GM23338 (cell line): ENCODE measurements at regions not wholly inside any gene's neighbourhood (a gene's known extent, or its start where the extent isn't known, plus 50 kb on each side); places are given as distances from the start of the nearest gene placed in this dataset.

Experiments used
- ATAC-seq: fragments of 200-7000 bp; cut with Tn5 transposase; 3 replicates; pipeline ENCODE4 v1.9.1; 2020
- DNase-seq: peaks from one replicate; pipeline ENCODE4 v3.0.0-alpha.2; 2015; ENCODE audit warnings: low spot score
- H2AFZ ChIP-seq: fragments of 200-600 bp; sonication (generic); 2 replicates; pipeline ENCODE4 v1.8.0; 2016; ENCODE audit warnings: antibody characterized with exemption, mild to moderate bottlenecking, moderate library complexity
- H3F3A ChIP-seq: fragments of 200-600 bp; sonication (generic); replicated peaks from 2 replicates; pipeline ENCODE4 v1.8.0; 2017; ENCODE audit warnings: antibody characterized with exemption, mixed run types, low read depth
- H3K27ac ChIP-seq: fragments of 200-600 bp; sonication (generic); 2 replicates; pipeline ENCODE4 v1.6.1; 2016; ENCODE audit warnings: low read depth
- H3K27me3 ChIP-seq: fragments of 200-600 bp; sonication (generic); 2 replicates; pipeline ENCODE4 v1.8.0; 2016; ENCODE audit warnings: mild to moderate bottlenecking, mixed run types, moderate library complexity; ENCODE audit not compliant: insufficient read depth
- H3K36me3 ChIP-seq: fragments of 200-600 bp; sonication (generic); 2 replicates; pipeline ENCODE4 v1.8.0; 2016; ENCODE audit warnings: mild to moderate bottlenecking; ENCODE audit not compliant: insufficient read depth
- H3K4me1 ChIP-seq: fragments of 200-600 bp; sonication (generic); 2 replicates; pipeline ENCODE4 v1.8.0; 2016; ENCODE audit warnings: mild to moderate bottlenecking, moderate library complexity; ENCODE audit not compliant: insufficient read depth
- H3K4me2 ChIP-seq: fragments of 200-600 bp; sonication (generic); 2 replicates; pipeline ENCODE4 v1.7.1; 2017; ENCODE audit warnings: mixed run types
- H3K4me3 ChIP-seq: fragments of 200-600 bp; sonication (generic); 2 replicates; pipeline ENCODE4 v1.6.1; 2016; ENCODE audit warnings: mixed run types
- H3K79me2 ChIP-seq: fragments of 200-600 bp; sonication (generic); replicated peaks from 2 replicates; pipeline ENCODE4 v1.8.0; 2017; ENCODE audit warnings: mild to moderate bottlenecking; ENCODE audit not compliant: insufficient read depth
- H3K9me2 ChIP-seq: fragments of 200-600 bp; sonication (generic); 2 replicates; pipeline ENCODE4 v1.8.0; 2017; ENCODE audit not compliant: insufficient read depth
- H4K20me1 ChIP-seq: fragments of 200-600 bp; sonication (generic); replicated peaks from 2 replicates; pipeline ENCODE4 v1.8.0; 2017; ENCODE audit warnings: mild to moderate bottlenecking; ENCODE audit not compliant: insufficient read depth
- H3K27ac Mint-ChIP-seq: 2 replicates; pipeline ENCODE4 v1.8.0; 2020; ENCODE audit warnings: inconsistent platforms, mild to moderate bottlenecking, moderate library complexity, mixed read lengths
- H3K27me3 Mint-ChIP-seq: 3 replicates; pipeline ENCODE4 v1.8.0; 2022; ENCODE audit warnings: low read depth, mild to moderate bottlenecking, moderate library complexity, mixed read lengths, inconsistent platforms; ENCODE audit not compliant: insufficient read depth, poor library complexity
- H3K36me3 Mint-ChIP-seq: 3 replicates; pipeline ENCODE4 v1.8.0; 2021; ENCODE audit warnings: low read depth, mild to moderate bottlenecking, inconsistent platforms, moderate library complexity, mixed read lengths
- H3K4me1 Mint-ChIP-seq: 3 replicates; pipeline ENCODE4 v1.8.0; 2020; ENCODE audit warnings: mild to moderate bottlenecking, inconsistent platforms, mixed read lengths
- H3K4me3 Mint-ChIP-seq: 3 replicates; pipeline ENCODE4 v1.8.0; 2021; ENCODE audit warnings: moderate library complexity, mild to moderate bottlenecking, inconsistent platforms, mixed read lengths
- H3K9me3 Mint-ChIP-seq: 3 replicates; pipeline ENCODE4 v1.8.0; 2020; ENCODE audit warnings: moderate library complexity, mild to moderate bottlenecking, inconsistent platforms, mixed read lengths
- CREB1 ChIP-seq: fragments of 250-450 bp; sonication (Bioruptor Pico); IDR thresholded peaks from 2 replicates; pipeline ENCODE4 v1.5.0; 2020; ENCODE audit warnings: low read depth, mild to moderate bottlenecking, moderate library complexity
- CTCF ChIP-seq, 2 experiments: fragments of 200-600 bp in 1 of 2; sonication (generic) in 1 of 2; conservative IDR thresholded peaks; 2 replicates each; pipeline versions ENCODE4 v1.5.1 to v1.6.1; 2016 to 2017; ENCODE audit warnings: antibody characterized with exemption in 2 of 2, low read depth in 2 of 2, mild to moderate bottlenecking in 2 of 2, moderate library complexity in 1 of 2
- ETS1 ChIP-seq: IDR thresholded peaks from 2 replicates; pipeline ENCODE4 v1.6.1; 2016; ENCODE audit warnings: antibody characterized with exemption
- EZH2 ChIP-seq: fragments of 200-600 bp; sonication (generic); IDR thresholded peaks from one replicate; pipeline ENCODE4 v1.8.0; 2017; ENCODE audit warnings: antibody characterized with exemption, mild to moderate bottlenecking, low read depth; ENCODE audit not compliant: unreplicated experiment
- EZH2phosphoT487 ChIP-seq: fragments of 200-600 bp; sonication (generic); IDR thresholded peaks from one replicate; pipeline ENCODE4 v1.8.1; 2018; ENCODE audit warnings: antibody characterized with exemption; ENCODE audit not compliant: unreplicated experiment
- JUNB ChIP-seq: IDR thresholded peaks from one replicate; pipeline ENCODE4 v1.6.1; 2016; ENCODE audit warnings: antibody characterized with exemption; ENCODE audit not compliant: unreplicated experiment
- NANOG ChIP-seq: IDR thresholded peaks from 2 replicates; pipeline ENCODE4 v1.6.1; 2016; ENCODE audit warnings: antibody characterized with exemption, borderline replicate concordance
- POLR2AphosphoS5 ChIP-seq: IDR thresholded peaks from 2 replicates; pipeline ENCODE4 v1.6.1; 2016; ENCODE audit warnings: antibody characterized with exemption, low read depth
- REST ChIP-seq: IDR thresholded peaks from one replicate; pipeline ENCODE4 v1.6.1; 2018; ENCODE audit warnings: antibody characterized with exemption; ENCODE audit not compliant: unreplicated experiment
- STAT1 ChIP-seq: IDR thresholded peaks from one replicate; pipeline ENCODE4 v1.6.1; 2016; ENCODE audit warnings: antibody characterized with exemption; ENCODE audit not compliant: unreplicated experiment
- ZNF114 ChIP-seq: fragments of 250-450 bp; sonication (Bioruptor Pico); IDR thresholded peaks from 2 replicates; pipeline ENCODE4 v1.5.0; 2020; ENCODE audit warnings: mild to moderate bottlenecking, moderate library complexity
- ZNF331 ChIP-seq: fragments of 250-450 bp; sonication (Bioruptor Pico); IDR thresholded peaks from 2 replicates; pipeline ENCODE4 v1.5.0; 2020; ENCODE audit warnings: low read depth, mild to moderate bottlenecking, moderate library complexity
- ZNF462 ChIP-seq: fragments of 250-450 bp; sonication (Bioruptor Pico); IDR thresholded peaks from 2 replicates; pipeline ENCODE4 v1.5.0; 2020; ENCODE audit warnings: mild to moderate bottlenecking, moderate library complexity

GRCh38 chr5:9834871-9835770 is 205.0 kb upstream of the TAS2R1 start:
- Histone ChIP-seq H3K79me2 (no peaks in the 10 kb centered on the region), H3K9me2 (no peaks in the 10 kb centered on the region), H3F3A (no peaks in the 10 kb centered on the region), H3K36me3 (no peaks in the 10 kb centered on the region), H2AFZ (peak overlapping the region; percentile 57; the same call in 1 of the 2 replicates), H3K4me3 (no peak overlapping the region), H3K27ac (no peak overlapping the region), H3K4me1 (peaks cover 38% of the 10 kb centered on the region; the same call in 1 of the 2 replicates), H3K27me3 (no peaks in the 10 kb centered on the region), H4K20me1 (no peaks in the 10 kb centered on the region), H3K4me2 (0 out of 2 replicates have a peak overlapping the region, but pooled peaks have one; percentile 33)
- Mint-ChIP-seq H3K4me3 (no peak overlapping the region), H3K9me3 (no peaks in the 10 kb centered on the region), H3K27ac (peak overlapping the region; percentile 45; the same call in 1 of the 2 replicates), H3K27me3 (peaks cover 2% of the 10 kb centered on the region), H3K36me3 (no peaks in the 10 kb centered on the region), H3K4me1 (peaks cover 47% of the 10 kb centered on the region)
- DNase-seq (peak; percentile 37), ATAC-seq (peak; percentile 57)
- TF ChIP-seq ETS1 (no peak), CREB1 (0 out of 2 replicates have a peak, but pooled peaks have one; percentile 30), ZNF462 (CRISPR knock-in tag) (0 out of 2 replicates have a peak, but pooled peaks have one; percentile 6), POLR2AphosphoS5 (no peak), REST (no peak), STAT1 (no peak), EZH2 (no peak), JUNB (no peak), ZNF114 (CRISPR knock-in tag) (no peak), EZH2phosphoT487 (no peak), NANOG (no peak), CTCF (conservative IDR thresholded peaks at IDR 0.05; ENCODE audit: low read depth in 2 of 2) (peak; percentile 49 to 50; a peak in 3 of 4 replicates), ZNF331 (no peak)
